K562 (cell line): ENCODE measurements at regions not wholly inside any gene's neighbourhood (a gene's known extent, or its start where the extent isn't known, plus 50 kb on each side); places are given as distances from the start of the nearest gene placed in this dataset.

Experiments used
- ATAC-seq: fragments of 200-7000 bp; cut with Tn5 transposase; 3 replicates; pipeline ENCODE4 v1.9.1; 2020; ENCODE audit warnings: moderate library complexity
- BruUV-seq: library from RNA; stranded (reverse); fragments of 400-500 nt; replicated peaks from 2 replicates; lab custom pipeline; 2021; lab: Mats Ljungman, UMichigan
- CTCF ChIA-PET: fragments of 300-600 bp; formaldehyde crosslinking; extraction: SDS; loops from one replicate; lab custom pipeline; 2021; ENCODE audit warnings: low intra/inter-chr PET ratio; lab: Yijun Ruan, JAX
- POLR2A ChIA-PET: fragments of 300-600, 350-650 bp; sonication (Branson Sonifier 250); formaldehyde crosslinking; extraction: SDS; loops from one replicate; lab custom pipeline; 2021; ENCODE audit warnings: antibody characterized with exemption, inconsistent platforms; lab: Yijun Ruan, JAX
- DNase-seq, 4 experiments: peaks; one replicate each; pipeline versions ENCODE4 v3.0.0 to v3.0.0-alpha.2; 2011 to 2018; ENCODE audit warnings: low spot score in 3 of 4, mixed read lengths in 3 of 4; ENCODE audit errors: extremely low read depth in 1 of 4
- FAIRE-seq: peaks from 2 replicates; lab custom pipeline; 2011; peaks lifted over from hg19 to GRCh38; lab: Jason Lieb, UNC
- H2AFZ ChIP-seq: 2 replicates; pipeline ENCODE4 v1.6.0; 2011; ENCODE audit warnings: low read depth, low read length, control low read depth, inconsistent platforms
- H3K27ac ChIP-seq: fragments of 200-600 bp; 3 replicates; pipeline ENCODE4 v1.8.0; 2011; ENCODE audit warnings: low read depth, mild to moderate bottlenecking, control low read depth, inconsistent platforms, low read length, moderate library complexity, mixed read lengths; ENCODE audit errors: extremely low read depth
- H3K27me3 ChIP-seq, 2 experiments: fragments of 300-600 bp in 1 of 2; 2 replicates in 1 of 2; 3 replicates in 1 of 2; pipeline versions ENCODE4 v1.6.0 to v1.8.0; 2011; ENCODE audit warnings: inconsistent platforms in 2 of 2, low read length in 2 of 2, mild to moderate bottlenecking in 1 of 2, mixed read lengths in 1 of 2, moderate library complexity in 1 of 2; ENCODE audit not compliant: control insufficient read depth in 2 of 2, insufficient read depth in 2 of 2
- H3K36me3 ChIP-seq: fragments of 300-600 bp; 3 replicates; pipeline ENCODE4 v1.8.0; 2011; ENCODE audit warnings: mild to moderate bottlenecking, low read length, inconsistent platforms; ENCODE audit not compliant: control insufficient read depth, insufficient read depth
- H3K4me1 ChIP-seq, 2 experiments: fragments of 200-600 bp in 1 of 2; replicated peaks in 1 of 2; 2 replicates in 1 of 2; 3 replicates in 1 of 2; pipeline versions ENCODE4 v1.5.1 to v1.8.0; 2011; ENCODE audit warnings: inconsistent platforms in 2 of 2, low read length in 2 of 2, mild to moderate bottlenecking in 1 of 2, mixed read lengths in 1 of 2, moderate library complexity in 1 of 2; ENCODE audit not compliant: control insufficient read depth in 2 of 2, insufficient read depth in 2 of 2
- H3K4me2 ChIP-seq: 2 replicates; pipeline ENCODE4 v1.6.1; 2011; ENCODE audit warnings: low read length, control low read depth, inconsistent platforms, mixed read lengths; ENCODE audit not compliant: insufficient read depth
- H3K4me3 ChIP-seq: fragments of 200-600 bp; sonication (generic), shearing (Covaris generic); 2 replicates; pipeline ENCODE4 v1.5.1; 2016; ENCODE audit warnings: control low read depth, inconsistent platforms
- H3K79me2 ChIP-seq: fragments of 200-600 bp; 3 replicates; pipeline ENCODE4 v1.8.0; 2011; ENCODE audit warnings: low read length, inconsistent platforms; ENCODE audit not compliant: control insufficient read depth, insufficient read depth
- H3K9ac ChIP-seq, 2 experiments: 2 replicates each; pipeline versions ENCODE4 v1.6.0 to v1.6.1; 2011; ENCODE audit warnings: low read depth in 2 of 2, low read length in 2 of 2, control low read depth in 1 of 2, inconsistent platforms in 1 of 2, mild to moderate bottlenecking in 1 of 2, mixed read lengths in 1 of 2; ENCODE audit not compliant: insufficient read depth in 1 of 2
- H3K9me1 ChIP-seq: one replicate; pipeline ENCODE4 v1.6.0; 2011; ENCODE audit warnings: inconsistent platforms, mild to moderate bottlenecking, low read length, moderate library complexity; ENCODE audit not compliant: control insufficient read depth, insufficient read depth
- H3K9me3 ChIP-seq: replicated peaks from 2 replicates; pipeline ENCODE4 v1.5.1; 2011; ENCODE audit warnings: low read depth, low read length, inconsistent platforms; ENCODE audit not compliant: control insufficient read depth, insufficient read depth
- H4K20me1 ChIP-seq: replicated peaks from 2 replicates; pipeline ENCODE4 v1.6.1; 2011; ENCODE audit warnings: low read length, inconsistent platforms, mixed read lengths; ENCODE audit not compliant: control insufficient read depth, insufficient read depth
- CBX2 ChIP-seq: fragments of 200-600 bp; sonication (generic); IDR thresholded peaks from one replicate; pipeline ENCODE4 v1.6.1; 2012; ENCODE audit warnings: mild to moderate bottlenecking, low read length, inconsistent platforms; ENCODE audit not compliant: insufficient read depth, poor library complexity, severe bottlenecking
- CBX3 ChIP-seq, 2 experiments: IDR thresholded peaks; 1 replicate in 1 of 2; 2 replicates in 1 of 2; pipeline ENCODE4 v1.6.1; 2012; ENCODE audit warnings: inconsistent platforms in 2 of 2, low read length in 2 of 2, borderline replicate concordance in 1 of 2, control low read depth in 1 of 2
- CEBPB ChIP-seq: fragments of 450-650 bp; IDR thresholded peaks from 2 replicates; pipeline ENCODE4 v1.6.1; 2016; ENCODE audit warnings: missing genetic modification characterization, missing compliant biosample characterization
- SP2 ChIP-seq: IDR thresholded peaks from 2 replicates; pipeline ENCODE4 v1.6.1; 2011; ENCODE audit warnings: mild to moderate bottlenecking, low read depth, low read length, moderate library complexity; ENCODE audit not compliant: poor library complexity, severe bottlenecking; ENCODE audit errors: extremely low read depth
- ZBTB8A ChIP-seq: fragments of 450-650 bp; IDR thresholded peaks from 2 replicates; pipeline ENCODE4 v1.6.1; 2018; ENCODE audit warnings: mild to moderate bottlenecking, moderate library complexity; ENCODE audit not compliant: partially characterized antibody
- ZNF140 ChIP-seq: fragments of 250-450 bp; sonication (Bioruptor Pico); IDR thresholded peaks from 2 replicates; pipeline ENCODE4 v1.8.0; 2021; ENCODE audit warnings: moderate library complexity, mild to moderate bottlenecking, inconsistent platforms
- ZNF507 ChIP-seq: conservative IDR thresholded peaks from 2 replicates; pipeline ENCODE4 v1.6.1; 2017; ENCODE audit warnings: missing genetic modification characterization, missing compliant biosample characterization
- WGBS: fragments of 100-300 bp; shearing (Covaris generic); methylation state at CpG from one replicate; pipeline ENCODE4 v1.1.6; 2016; ENCODE audit warnings: low coverage, mixed read lengths; ENCODE audit not compliant: insufficient coverage; ENCODE audit errors: missing lambda C conversion rate; 5-methylcytosine and 5-hydroxymethylcytosine counted together
- in situ Hi-C: fragments of 300-500 bp; cut with MboI; formaldehyde crosslinking; loops from 4 replicates; pipeline ENCODE4 v1.15.0; 2018; ENCODE audit warnings: inconsistent platforms, mixed read lengths
- intact Hi-C: fragments of 100-400 bp; cut with micrococcal nuclease; formaldehyde crosslinking; loops from 2 replicates; pipeline ENCODE4 v1.14.2; 2022
- TF ChIP-seq, protein P1 (sequence below): fragments of 450-650 bp; IDR thresholded peaks from 2 replicates; pipeline ENCODE4 v1.6.1; 2014; ENCODE audit warnings: low read depth, mild to moderate bottlenecking, moderate library complexity, borderline replicate concordance
- TF ChIP-seq, protein P2 (sequence below): fragments of 450-650 bp; IDR thresholded peaks from 2 replicates; pipeline ENCODE4 v1.6.1; 2016; ENCODE audit warnings: low read depth
- TF ChIP-seq, protein P3 (sequence below): fragments of 450-650 bp; formaldehyde crosslinking; conservative IDR thresholded peaks from 2 replicates; pipeline ENCODE4 v1.4.0; 2022; ENCODE audit warnings: mild to moderate bottlenecking, missing genetic modification characterization

DNA sequence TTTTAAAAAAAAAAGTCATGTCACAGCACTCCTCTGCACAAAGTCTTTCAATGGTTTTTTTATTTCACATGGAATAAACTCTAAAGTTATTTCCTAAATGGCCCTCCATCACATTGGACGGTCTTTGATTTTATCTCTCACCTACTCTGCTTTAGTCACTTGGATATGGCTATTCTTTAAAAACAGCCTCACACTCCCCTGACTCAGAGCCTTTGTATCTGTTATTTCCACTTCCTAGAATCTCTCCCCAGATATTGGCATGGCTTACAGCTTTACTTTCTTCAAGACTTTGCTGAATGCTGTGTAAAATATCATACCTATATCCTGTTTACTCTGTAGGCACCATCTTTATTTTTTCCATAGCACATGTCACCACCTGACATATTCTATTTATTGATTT lies 194.7 kb upstream of the MCHR2 start:
- H3K79me2 ChIP-seq = no peaks in the 10 kb centered on the region
- ATAC-seq (no peak), DNase-seq (no peak), FAIRE-seq (no peak)
- H3K4me2 ChIP-seq = no peak overlapping the region
- H3K27me3 ChIP-seq = no peaks in the 10 kb centered on the region
- no TSS peak for BruUV-seq
- no peak overlapping the region for H3K9ac ChIP-seq
- no peaks in the 10 kb centered on the region; a peak in 1 of 5 replicates for H3K4me1 ChIP-seq
- no peaks in the 10 kb centered on the region for H3K36me3 ChIP-seq
- no peaks in the 10 kb centered on the region for H4K20me1 ChIP-seq
- intact Hi-C loops (no loop called here), in situ Hi-C loops (no loop called here)
- H3K27ac ChIP-seq = no peak overlapping the region
- WGBS = 7% methylated on average over 1 of the region's 1 CpG
- H3K9me1 ChIP-seq = no peaks in the 10 kb centered on the region
- H3K9me3 ChIP-seq = no peaks in the 10 kb centered on the region
- H3K4me3 ChIP-seq = no peak overlapping the region
- H2AFZ ChIP-seq = no peak overlapping the region
- ChIA-PET POLR2A (no interaction called here), CTCF (no interaction called here)
- TF ChIP-seq CBX3 (IDR thresholded peaks at IDR 0.05; ENCODE audit: borderline replicate concordance in 1 of 2, low read length in 2 of 2) = no peak
- no peak for TF ChIP-seq ZNF140 (CRISPR knock-in tag)
- TF ChIP-seq, protein P1, sequence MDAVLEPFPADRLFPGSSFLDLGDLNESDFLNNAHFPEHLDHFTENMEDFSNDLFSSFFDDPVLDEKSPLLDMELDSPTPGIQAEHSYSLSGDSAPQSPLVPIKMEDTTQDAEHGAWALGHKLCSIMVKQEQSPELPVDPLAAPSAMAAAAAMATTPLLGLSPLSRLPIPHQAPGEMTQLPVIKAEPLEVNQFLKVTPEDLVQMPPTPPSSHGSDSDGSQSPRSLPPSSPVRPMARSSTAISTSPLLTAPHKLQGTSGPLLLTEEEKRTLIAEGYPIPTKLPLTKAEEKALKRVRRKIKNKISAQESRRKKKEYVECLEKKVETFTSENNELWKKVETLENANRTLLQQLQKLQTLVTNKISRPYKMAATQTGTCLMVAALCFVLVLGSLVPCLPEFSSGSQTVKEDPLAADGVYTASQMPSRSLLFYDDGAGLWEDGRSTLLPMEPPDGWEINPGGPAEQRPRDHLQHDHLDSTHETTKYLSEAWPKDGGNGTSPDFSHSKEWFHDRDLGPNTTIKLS = no peak
- TF ChIP-seq ZNF507 (tag) = no peak
- no peak for TF ChIP-seq CBX2
- TF ChIP-seq SP2 = no peak
- TF ChIP-seq, protein P2, sequence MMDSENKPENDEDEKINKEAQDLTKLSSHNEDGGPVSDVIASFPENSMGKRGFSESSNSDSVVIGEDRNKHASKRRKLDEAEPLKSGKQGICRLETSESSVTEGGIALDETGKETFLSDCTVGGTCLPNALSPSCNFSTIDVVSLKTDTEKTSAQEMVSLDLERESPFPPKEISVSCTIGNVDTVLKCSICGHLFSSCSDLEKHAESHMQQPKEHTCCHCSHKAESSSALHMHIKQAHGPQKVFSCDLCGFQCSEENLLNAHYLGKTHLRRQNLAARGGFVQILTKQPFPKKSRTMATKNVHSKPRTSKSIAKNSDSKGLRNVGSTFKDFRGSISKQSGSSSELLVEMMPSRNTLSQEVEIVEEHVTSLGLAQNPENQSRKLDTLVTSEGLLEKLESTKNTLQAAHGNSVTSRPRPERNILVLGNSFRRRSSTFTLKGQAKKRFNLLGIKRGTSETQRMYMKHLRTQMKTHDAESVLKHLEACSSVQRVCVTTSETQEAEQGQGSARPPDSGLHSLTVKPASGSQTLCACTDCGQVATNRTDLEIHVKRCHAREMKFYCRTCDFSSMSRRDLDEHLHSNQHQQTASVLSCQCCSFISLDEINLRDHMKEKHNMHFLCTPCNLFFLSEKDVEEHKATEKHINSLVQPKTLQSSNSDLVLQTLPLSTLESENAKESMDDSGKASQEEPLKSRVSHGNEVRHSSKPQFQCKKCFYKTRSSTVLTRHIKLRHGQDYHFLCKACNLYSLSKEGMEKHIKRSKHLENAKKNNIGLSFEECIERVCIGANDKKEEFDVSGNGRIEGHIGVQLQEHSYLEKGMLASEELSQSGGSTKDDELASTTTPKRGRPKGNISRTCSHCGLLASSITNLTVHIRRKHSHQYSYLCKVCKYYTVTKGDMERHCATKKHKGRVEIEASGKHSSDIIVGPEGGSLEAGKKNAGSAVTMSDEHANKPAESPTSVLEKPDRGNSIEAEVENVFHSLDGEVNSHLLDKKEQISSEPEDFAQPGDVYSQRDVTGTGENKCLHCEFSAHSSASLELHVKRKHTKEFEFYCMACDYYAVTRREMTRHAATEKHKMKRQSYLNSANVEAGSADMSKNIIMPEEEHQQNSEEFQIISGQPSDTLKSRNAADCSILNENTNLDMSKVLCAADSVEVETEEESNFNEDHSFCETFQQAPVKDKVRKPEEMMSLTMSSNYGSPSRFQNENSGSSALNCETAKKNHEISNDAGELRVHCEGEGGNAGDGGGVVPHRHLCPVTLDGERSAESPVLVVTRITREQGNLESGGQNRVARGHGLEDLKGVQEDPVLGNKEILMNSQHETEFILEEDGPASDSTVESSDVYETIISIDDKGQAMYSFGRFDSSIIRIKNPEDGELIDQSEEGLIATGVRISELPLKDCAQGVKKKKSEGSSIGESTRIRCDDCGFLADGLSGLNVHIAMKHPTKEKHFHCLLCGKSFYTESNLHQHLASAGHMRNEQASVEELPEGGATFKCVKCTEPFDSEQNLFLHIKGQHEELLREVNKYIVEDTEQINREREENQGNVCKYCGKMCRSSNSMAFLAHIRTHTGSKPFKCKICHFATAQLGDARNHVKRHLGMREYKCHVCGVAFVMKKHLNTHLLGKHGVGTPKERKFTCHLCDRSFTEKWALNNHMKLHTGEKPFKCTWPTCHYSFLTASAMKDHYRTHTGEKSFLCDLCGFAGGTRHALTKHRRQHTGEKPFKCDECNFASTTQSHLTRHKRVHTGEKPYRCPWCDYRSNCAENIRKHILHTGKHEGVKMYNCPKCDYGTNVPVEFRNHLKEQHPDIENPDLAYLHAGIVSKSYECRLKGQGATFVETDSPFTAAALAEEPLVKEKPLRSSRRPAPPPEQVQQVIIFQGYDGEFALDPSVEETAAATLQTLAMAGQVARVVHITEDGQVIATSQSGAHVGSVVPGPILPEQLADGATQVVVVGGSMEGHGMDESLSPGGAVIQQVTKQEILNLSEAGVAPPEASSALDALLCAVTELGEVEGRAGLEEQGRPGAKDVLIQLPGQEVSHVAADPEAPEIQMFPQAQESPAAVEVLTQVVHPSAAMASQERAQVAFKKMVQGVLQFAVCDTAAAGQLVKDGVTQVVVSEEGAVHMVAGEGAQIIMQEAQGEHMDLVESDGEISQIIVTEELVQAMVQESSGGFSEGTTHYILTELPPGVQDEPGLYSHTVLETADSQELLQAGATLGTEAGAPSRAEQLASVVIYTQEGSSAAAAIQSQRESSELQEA = no peak
- no peak for TF ChIP-seq CEBPB (tag)
- TF ChIP-seq ZBTB8A = no peak
- TF ChIP-seq, protein P3, sequence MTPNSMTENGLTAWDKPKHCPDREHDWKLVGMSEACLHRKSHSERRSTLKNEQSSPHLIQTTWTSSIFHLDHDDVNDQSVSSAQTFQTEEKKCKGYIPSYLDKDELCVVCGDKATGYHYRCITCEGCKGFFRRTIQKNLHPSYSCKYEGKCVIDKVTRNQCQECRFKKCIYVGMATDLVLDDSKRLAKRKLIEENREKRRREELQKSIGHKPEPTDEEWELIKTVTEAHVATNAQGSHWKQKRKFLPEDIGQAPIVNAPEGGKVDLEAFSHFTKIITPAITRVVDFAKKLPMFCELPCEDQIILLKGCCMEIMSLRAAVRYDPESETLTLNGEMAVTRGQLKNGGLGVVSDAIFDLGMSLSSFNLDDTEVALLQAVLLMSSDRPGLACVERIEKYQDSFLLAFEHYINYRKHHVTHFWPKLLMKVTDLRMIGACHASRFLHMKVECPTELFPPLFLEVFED = no peak
